IPS-15b (cell line): ENCODE measurements at regions not wholly inside any gene's neighbourhood (a gene's known extent, or its start where the extent isn't known, plus 50 kb on each side); places are given as distances from the start of the nearest gene placed in this dataset.
A peak's percentile ranks its signal among the peaks of the same experiment; 100 is the strongest.

Source experiments
- H3K27me3 ChIP-seq: one replicate; pipeline ENCODE4 v1.6.1; 2013; ENCODE audit warnings: low read length; ENCODE audit not compliant: control insufficient read depth, insufficient read depth
- H3K36me3 ChIP-seq: one replicate; pipeline ENCODE4 v1.6.1; 2013; ENCODE audit warnings: low read length; ENCODE audit not compliant: control insufficient read depth, insufficient read depth
- H3K4me1 ChIP-seq: one replicate; pipeline ENCODE4 v1.6.1; 2013; ENCODE audit warnings: mild to moderate bottlenecking, low read length; ENCODE audit not compliant: control insufficient read depth, insufficient read depth
- H3K4me3 ChIP-seq: one replicate; pipeline ENCODE4 v1.5.1; 2013; ENCODE audit warnings: low read depth, low read length
- H3K9ac ChIP-seq: one replicate; pipeline ENCODE4 v1.6.1; 2013; ENCODE audit warnings: low read depth, mild to moderate bottlenecking, low read length
- H3K9me3 ChIP-seq: one replicate; pipeline ENCODE4 v1.6.1; 2013; ENCODE audit warnings: mild to moderate bottlenecking, low read length; ENCODE audit not compliant: control insufficient read depth, insufficient read depth

- no peak overlapping the region for H3K9ac ChIP-seq
Measured at GRCh38 chr16:73252446-73252845, 204.5 kb upstream of the ZFHX3 start.

GRCh38 chr16:73251608-73252007 lies 203.7 kb upstream of the ZFHX3 start:
- no peaks in the 10 kb centered on the region for H3K4me1 ChIP-seq
- no peak overlapping the region for H3K4me3 ChIP-seq

More at GRCh38 chr16:73252446-73252845, 204.5 kb upstream of the ZFHX3 start:
- Histone ChIP-seq H3K4me3 (no peak overlapping the region), H3K4me1 (no peaks in the 10 kb centered on the region), H3K27me3 (no peaks in the 10 kb centered on the region), H3K9me3 (no peaks in the 10 kb centered on the region), H3K36me3 (no peaks in the 10 kb centered on the region)

DNA sequence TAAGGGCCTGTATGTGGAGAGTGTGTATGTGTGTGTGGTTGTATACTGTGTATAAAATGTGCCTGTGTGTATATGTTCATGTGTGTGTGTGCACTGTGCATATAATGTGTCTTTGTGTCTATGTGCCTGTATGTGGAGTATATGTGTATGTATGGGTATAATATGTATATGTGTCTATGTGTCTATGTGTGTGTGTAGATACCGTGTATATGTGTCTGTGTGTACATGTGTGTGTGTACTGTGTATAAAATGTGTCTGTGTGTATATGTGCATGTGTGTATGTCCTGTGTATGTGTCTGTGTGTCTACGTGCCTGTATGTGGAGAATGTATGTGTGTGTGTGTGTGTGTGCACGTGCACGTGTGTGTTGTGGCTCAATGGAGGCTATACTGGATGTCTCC lies 200.4 kb upstream of the ZFHX3 start:
- H3K9ac ChIP-seq = no peak overlapping the region
- no peak overlapping the region for H3K4me3 ChIP-seq
- no peaks in the 10 kb centered on the region for H3K4me1 ChIP-seq
- no peaks in the 10 kb centered on the region for H3K9me3 ChIP-seq
- H3K27me3 ChIP-seq = no peaks in the 10 kb centered on the region
- H3K36me3 ChIP-seq = no peaks in the 10 kb centered on the region

More at GRCh38 chr16:73251608-73252007, 203.7 kb upstream of the ZFHX3 start:
- Histone ChIP-seq H3K9ac (no peak overlapping the region), H3K36me3 (no peaks in the 10 kb centered on the region), H3K9me3 (no peaks in the 10 kb centered on the region), H3K27me3 (no peaks in the 10 kb centered on the region)

GRCh38 chr16:73240920-73241319 lies 193.0 kb upstream of the ZFHX3 start:
- no peaks in the 10 kb centered on the region for H3K9me3 ChIP-seq
- no peaks in the 10 kb centered on the region for H3K27me3 ChIP-seq
- H3K4me3 ChIP-seq = no peak overlapping the region
- no peak overlapping the region for H3K9ac ChIP-seq
- no peaks in the 10 kb centered on the region for H3K4me1 ChIP-seq
- H3K36me3 ChIP-seq = no peaks in the 10 kb centered on the region

DNA sequence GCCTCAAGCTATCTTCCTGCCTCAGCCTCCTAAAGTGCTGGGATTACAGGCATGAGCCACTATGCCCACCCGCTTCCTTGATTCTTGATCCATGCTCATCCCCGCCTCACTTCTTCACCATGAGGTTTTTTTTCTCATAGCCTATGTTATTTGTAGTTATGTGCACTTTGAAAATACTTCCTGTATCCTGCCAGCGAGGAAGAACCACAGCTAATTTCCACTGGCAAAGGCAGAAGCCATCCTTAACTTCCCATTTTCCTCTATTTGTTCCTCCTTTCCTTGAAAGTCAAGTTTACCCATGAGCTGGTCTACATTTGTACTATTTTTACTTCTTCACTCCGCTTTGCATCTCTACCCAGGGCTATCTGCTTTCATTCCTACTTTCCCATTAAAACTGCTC lies 189.7 kb upstream of the ZFHX3 start:
- Histone ChIP-seq H3K36me3 (no peaks in the 10 kb centered on the region), H3K9ac (no peak overlapping the region), H3K4me1 (no peaks in the 10 kb centered on the region), H3K9me3 (no peaks in the 10 kb centered on the region), H3K27me3 (peaks cover 14% of the 10 kb centered on the region), H3K4me3 (no peak overlapping the region)

GRCh38 chr16:73234496-73234895 lies 186.6 kb upstream of the ZFHX3 start:
- Histone ChIP-seq H3K9ac (no peak overlapping the region), H3K27me3 (peaks cover 30% of the 10 kb centered on the region), H3K4me1 (no peaks in the 10 kb centered on the region), H3K4me3 (no peak overlapping the region), H3K36me3 (no peaks in the 10 kb centered on the region), H3K9me3 (no peaks in the 10 kb centered on the region)

GRCh38 chr16:73233846-73234424 lies 186.0 kb upstream of the ZFHX3 start:
- Histone ChIP-seq H3K27me3 (peaks cover 30% of the 10 kb centered on the region), H3K9me3 (no peaks in the 10 kb centered on the region), H3K4me1 (no peaks in the 10 kb centered on the region), H3K4me3 (no peak overlapping the region), H3K36me3 (no peaks in the 10 kb centered on the region), H3K9ac (no peak overlapping the region)

DNA sequence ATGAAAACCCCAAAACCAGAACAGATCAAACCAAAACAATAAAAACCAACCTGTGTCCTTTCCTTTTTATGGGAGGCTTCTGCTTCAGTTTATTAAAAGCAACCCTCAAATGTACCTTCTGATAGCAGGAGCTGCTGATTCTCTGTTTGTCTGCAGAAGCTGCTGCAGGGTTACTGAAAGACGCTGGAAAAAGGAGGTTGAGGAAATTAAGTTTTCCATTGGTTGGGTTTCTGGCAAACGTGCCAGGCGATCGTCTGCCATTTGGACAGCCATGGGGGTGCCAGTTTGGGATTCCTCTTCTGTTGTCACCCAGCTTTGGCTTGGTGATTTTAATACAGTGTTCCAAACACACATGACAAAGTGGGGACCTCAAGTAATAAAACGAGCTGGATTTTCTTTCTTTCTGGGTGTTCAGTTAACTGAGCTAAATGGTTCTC lies 185.4 kb upstream of the ZFHX3 start:
- H3K9me3 ChIP-seq = no peaks in the 10 kb centered on the region
- H3K4me3 ChIP-seq = no peak overlapping the region
- no peak overlapping the region for H3K9ac ChIP-seq
- H3K36me3 ChIP-seq = no peaks in the 10 kb centered on the region
- no peaks in the 10 kb centered on the region for H3K4me1 ChIP-seq
- H3K27me3 ChIP-seq = peaks cover 30% of the 10 kb centered on the region

DNA sequence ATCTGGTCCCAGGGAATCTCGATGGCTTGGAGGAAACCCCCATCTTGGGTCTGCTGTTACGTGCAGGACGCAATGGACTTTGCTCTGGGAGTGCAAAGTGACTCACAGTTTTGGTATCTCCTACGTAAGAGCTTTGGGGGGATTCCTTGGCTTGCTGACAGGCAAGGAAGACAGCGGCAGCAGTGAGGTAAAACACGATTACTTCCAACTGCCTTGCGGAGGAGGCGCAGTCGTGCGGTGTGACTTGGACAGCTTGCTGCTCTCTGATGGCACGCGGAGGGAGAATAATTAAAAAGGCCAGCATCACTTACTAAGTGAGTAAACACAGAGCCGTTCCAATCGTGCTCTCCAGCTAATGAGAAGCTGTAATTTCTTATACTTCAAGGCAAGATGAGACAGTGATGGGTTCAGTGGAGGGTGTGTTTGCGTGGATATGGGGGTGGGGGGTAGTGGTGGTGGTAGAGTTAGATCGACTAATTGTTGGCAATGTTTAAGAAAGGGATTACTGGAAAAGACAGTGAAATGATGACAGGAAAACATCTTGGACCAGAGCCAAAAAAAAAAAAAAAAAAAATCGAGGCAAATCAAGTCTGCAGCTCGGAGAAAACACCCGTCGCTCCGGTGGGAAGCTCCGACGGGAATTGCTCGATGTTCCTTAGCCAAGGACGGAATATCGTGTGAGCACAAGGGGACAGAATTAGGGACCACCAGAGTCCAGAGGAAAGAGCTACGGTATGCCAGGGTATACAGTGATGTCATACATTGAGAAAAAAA lies 184.8 kb upstream of the ZFHX3 start:
- H3K4me1 ChIP-seq = no peaks in the 10 kb centered on the region
- H3K36me3 ChIP-seq = no peaks in the 10 kb centered on the region
- peak overlapping the region; percentile 3 for H3K4me3 ChIP-seq
- no peaks in the 10 kb centered on the region for H3K9me3 ChIP-seq
- no peak overlapping the region for H3K9ac ChIP-seq
- H3K27me3 ChIP-seq = peaks cover 30% of the 10 kb centered on the region

- Histone ChIP-seq H3K9me3 (no peaks in the 10 kb centered on the region), H3K4me3 (peak overlapping the region; percentile 3), H3K27me3 (peaks cover 30% of the 10 kb centered on the region), H3K9ac (no peak overlapping the region), H3K4me1 (no peaks in the 10 kb centered on the region), H3K36me3 (no peaks in the 10 kb centered on the region)
Measured at GRCh38 chr16:73231944-73232554, 184.1 kb upstream of the ZFHX3 start.

DNA sequence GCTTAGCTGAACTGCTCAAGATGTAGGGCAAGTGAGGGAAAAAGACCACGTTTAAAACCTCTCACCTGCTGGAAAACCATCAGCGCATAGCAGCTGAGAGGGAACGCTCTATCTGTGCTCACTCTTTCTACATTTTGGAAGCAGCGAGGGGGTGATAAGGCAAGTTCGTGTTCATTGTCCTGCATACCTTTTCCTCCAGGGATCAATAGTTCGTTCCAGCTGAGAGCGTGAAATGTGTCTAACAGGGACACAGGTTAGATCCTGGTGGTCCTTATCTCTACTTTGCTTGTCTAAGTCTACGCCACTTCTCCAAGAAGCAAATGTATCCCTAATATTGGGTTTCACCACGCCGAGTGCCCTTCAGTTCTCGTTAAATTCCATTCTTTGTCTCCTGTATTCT lies 183.5 kb upstream of the ZFHX3 start:
- Histone ChIP-seq H3K36me3 (no peaks in the 10 kb centered on the region), H3K4me1 (no peaks in the 10 kb centered on the region), H3K9ac (no peak overlapping the region), H3K9me3 (no peaks in the 10 kb centered on the region), H3K4me3 (no peak overlapping the region), H3K27me3 (peaks cover 30% of the 10 kb centered on the region)

- no peak overlapping the region for H3K9ac ChIP-seq
- no peak overlapping the region for H3K4me3 ChIP-seq
- no peaks in the 10 kb centered on the region for H3K4me1 ChIP-seq
- no peaks in the 10 kb centered on the region for H3K9me3 ChIP-seq
- H3K27me3 ChIP-seq = peaks cover 30% of the 10 kb centered on the region
- no peaks in the 10 kb centered on the region for H3K36me3 ChIP-seq
Measured at GRCh38 chr16:73230651-73231050, 182.7 kb upstream of the ZFHX3 start.
